K562 (cell line): ENCODE measurements at regions not wholly inside any gene's neighbourhood (a gene's known extent, or its start where the extent isn't known, plus 50 kb on each side); places are given as distances from the start of the nearest gene placed in this dataset.

ENCODE experiments used
- ATAC-seq: fragments of 200-7000 bp; cut with Tn5 transposase; 3 replicates; pipeline ENCODE4 v1.9.1; 2020; ENCODE audit warnings: moderate library complexity
- BruUV-seq: library from RNA; stranded (reverse); fragments of 400-500 nt; replicated peaks from 2 replicates; lab custom pipeline; 2021; lab: Mats Ljungman, UMichigan
- CTCF ChIA-PET: fragments of 300-600 bp; formaldehyde crosslinking; extraction: SDS; loops from one replicate; lab custom pipeline; 2021; ENCODE audit warnings: low intra/inter-chr PET ratio; lab: Yijun Ruan, JAX
- POLR2A ChIA-PET: fragments of 300-600, 350-650 bp; sonication (Branson Sonifier 250); formaldehyde crosslinking; extraction: SDS; loops from one replicate; lab custom pipeline; 2021; ENCODE audit warnings: antibody characterized with exemption, inconsistent platforms; lab: Yijun Ruan, JAX
- DNase-seq, 4 experiments: peaks; one replicate each; pipeline versions ENCODE4 v3.0.0 to v3.0.0-alpha.2; 2011 to 2018; ENCODE audit warnings: low spot score in 3 of 4, mixed read lengths in 3 of 4; ENCODE audit errors: extremely low read depth in 1 of 4
- FAIRE-seq: peaks from 2 replicates; lab custom pipeline; 2011; peaks lifted over from hg19 to GRCh38; lab: Jason Lieb, UNC
- H2AFZ ChIP-seq: 2 replicates; pipeline ENCODE4 v1.6.0; 2011; ENCODE audit warnings: low read depth, low read length, control low read depth, inconsistent platforms
- H3K27ac ChIP-seq: fragments of 200-600 bp; 3 replicates; pipeline ENCODE4 v1.8.0; 2011; ENCODE audit warnings: low read depth, mild to moderate bottlenecking, control low read depth, inconsistent platforms, low read length, moderate library complexity, mixed read lengths; ENCODE audit errors: extremely low read depth
- H3K27me3 ChIP-seq, 2 experiments: fragments of 300-600 bp in 1 of 2; 2 replicates in 1 of 2; 3 replicates in 1 of 2; pipeline versions ENCODE4 v1.6.0 to v1.8.0; 2011; ENCODE audit warnings: inconsistent platforms in 2 of 2, low read length in 2 of 2, mild to moderate bottlenecking in 1 of 2, mixed read lengths in 1 of 2, moderate library complexity in 1 of 2; ENCODE audit not compliant: control insufficient read depth in 2 of 2, insufficient read depth in 2 of 2
- H3K36me3 ChIP-seq: fragments of 300-600 bp; 3 replicates; pipeline ENCODE4 v1.8.0; 2011; ENCODE audit warnings: mild to moderate bottlenecking, low read length, inconsistent platforms; ENCODE audit not compliant: control insufficient read depth, insufficient read depth
- H3K4me1 ChIP-seq, 2 experiments: fragments of 200-600 bp in 1 of 2; replicated peaks in 1 of 2; 2 replicates in 1 of 2; 3 replicates in 1 of 2; pipeline versions ENCODE4 v1.5.1 to v1.8.0; 2011; ENCODE audit warnings: inconsistent platforms in 2 of 2, low read length in 2 of 2, mild to moderate bottlenecking in 1 of 2, mixed read lengths in 1 of 2, moderate library complexity in 1 of 2; ENCODE audit not compliant: control insufficient read depth in 2 of 2, insufficient read depth in 2 of 2
- H3K4me2 ChIP-seq: 2 replicates; pipeline ENCODE4 v1.6.1; 2011; ENCODE audit warnings: low read length, control low read depth, inconsistent platforms, mixed read lengths; ENCODE audit not compliant: insufficient read depth
- H3K4me3 ChIP-seq: fragments of 200-600 bp; sonication (generic), shearing (Covaris generic); 2 replicates; pipeline ENCODE4 v1.5.1; 2016; ENCODE audit warnings: control low read depth, inconsistent platforms
- H3K79me2 ChIP-seq: fragments of 200-600 bp; 3 replicates; pipeline ENCODE4 v1.8.0; 2011; ENCODE audit warnings: low read length, inconsistent platforms; ENCODE audit not compliant: control insufficient read depth, insufficient read depth
- H3K9ac ChIP-seq, 2 experiments: 2 replicates each; pipeline versions ENCODE4 v1.6.0 to v1.6.1; 2011; ENCODE audit warnings: low read depth in 2 of 2, low read length in 2 of 2, control low read depth in 1 of 2, inconsistent platforms in 1 of 2, mild to moderate bottlenecking in 1 of 2, mixed read lengths in 1 of 2; ENCODE audit not compliant: insufficient read depth in 1 of 2
- H3K9me1 ChIP-seq: one replicate; pipeline ENCODE4 v1.6.0; 2011; ENCODE audit warnings: inconsistent platforms, mild to moderate bottlenecking, low read length, moderate library complexity; ENCODE audit not compliant: control insufficient read depth, insufficient read depth
- H3K9me3 ChIP-seq: replicated peaks from 2 replicates; pipeline ENCODE4 v1.5.1; 2011; ENCODE audit warnings: low read depth, low read length, inconsistent platforms; ENCODE audit not compliant: control insufficient read depth, insufficient read depth
- H4K20me1 ChIP-seq: replicated peaks from 2 replicates; pipeline ENCODE4 v1.6.1; 2011; ENCODE audit warnings: low read length, inconsistent platforms, mixed read lengths; ENCODE audit not compliant: control insufficient read depth, insufficient read depth
- ARID2 ChIP-seq: fragments of 450-650 bp; IDR thresholded peaks from 2 replicates; pipeline ENCODE4 v1.6.1; 2017; ENCODE audit warnings: antibody characterized with exemption, mild to moderate bottlenecking
- ASH1L ChIP-seq: fragments of 450-650 bp; IDR thresholded peaks from 2 replicates; pipeline ENCODE4 v1.6.1; 2018; ENCODE audit warnings: borderline replicate concordance, mild to moderate bottlenecking, low read depth; ENCODE audit not compliant: partially characterized antibody
- BRCA1 ChIP-seq, 2 experiments: fragments of 450-650 bp in 1 of 2; sonication (generic) in 1 of 2; formaldehyde crosslinking in 1 of 2; IDR thresholded peaks; 2 replicates each; pipeline versions ENCODE4 v1.5.0 to v1.6.1; 2017 to 2020; ENCODE audit warnings: mild to moderate bottlenecking in 1 of 2, missing genetic modification reagents in 1 of 2
- CCAR2 ChIP-seq: fragments of 200-400 bp; formaldehyde crosslinking; IDR thresholded peaks from 2 replicates; pipeline ENCODE4 v1.6.1; 2017; ENCODE audit warnings: mild to moderate bottlenecking, low read depth, low read length
- COPS2 ChIP-seq: fragments of 450-650 bp; conservative IDR thresholded peaks from 2 replicates; pipeline ENCODE4 v1.6.1; 2016; ENCODE audit warnings: mild to moderate bottlenecking, moderate library complexity
- KLF10 ChIP-seq: fragments of 250-450 bp; sonication (Bioruptor Pico); IDR thresholded peaks from 2 replicates; pipeline ENCODE4 v1.6.1; 2021; ENCODE audit warnings: matching md5 sums
- LARP7 ChIP-seq: fragments of 450-650 bp; IDR thresholded peaks from 2 replicates; pipeline ENCODE4 v1.6.1; 2016
- MEIS2 ChIP-seq: fragments of 450-650 bp; IDR thresholded peaks from 2 replicates; pipeline ENCODE4 v1.6.1; 2014; ENCODE audit warnings: mild to moderate bottlenecking; ENCODE audit not compliant: partially characterized antibody
- RB1 ChIP-seq: fragments of 450-650 bp; IDR thresholded peaks from 2 replicates; pipeline ENCODE4 v1.6.1; 2017; ENCODE audit warnings: low read depth, mild to moderate bottlenecking
- SAFB ChIP-seq: fragments of 200-400 bp; formaldehyde crosslinking; IDR thresholded peaks from 2 replicates; pipeline ENCODE4 v1.6.1; 2017; ENCODE audit warnings: low read depth, low read length, borderline replicate concordance
- SRSF9 ChIP-seq: fragments of 200-400 bp; formaldehyde crosslinking; IDR thresholded peaks from 2 replicates; pipeline ENCODE4 v1.6.1; 2017; ENCODE audit warnings: low read depth, low read length, borderline replicate concordance
- TCF3 ChIP-seq: sonication (generic); formaldehyde crosslinking; IDR thresholded peaks from 2 replicates; pipeline ENCODE4 v1.4.0; 2020; ENCODE audit warnings: mild to moderate bottlenecking, missing genetic modification reagents
- TCF7 ChIP-seq: sonication (generic); IDR thresholded peaks from 2 replicates; pipeline ENCODE4 v1.6.1; 2016; ENCODE audit warnings: antibody characterized with exemption, borderline replicate concordance
- TCF7L2 ChIP-seq: fragments of 150-350 bp; IDR thresholded peaks from 2 replicates; pipeline ENCODE4 v1.6.1; 2016; ENCODE audit warnings: low read depth, mild to moderate bottlenecking, low read length, moderate library complexity
- ZFP30 ChIP-seq: fragments of 250-450 bp; sonication (Bioruptor Pico); IDR thresholded peaks from 2 replicates; pipeline ENCODE4 v1.8.0; 2022; ENCODE audit warnings: moderate library complexity, mild to moderate bottlenecking, inconsistent platforms, borderline replicate concordance
- ZNF766 ChIP-seq: fragments of 200-800 bp; sonication (Bioruptor generic); conservative IDR thresholded peaks from 2 replicates; pipeline ENCODE4 v1.6.1; 2016; ENCODE audit warnings: missing genetic modification characterization, missing compliant biosample characterization
- WGBS: fragments of 100-300 bp; shearing (Covaris generic); methylation state at CpG from one replicate; pipeline ENCODE4 v1.1.6; 2016; ENCODE audit warnings: low coverage, mixed read lengths; ENCODE audit not compliant: insufficient coverage; ENCODE audit errors: missing lambda C conversion rate; 5-methylcytosine and 5-hydroxymethylcytosine counted together
- in situ Hi-C: fragments of 300-500 bp; cut with MboI; formaldehyde crosslinking; loops from 4 replicates; pipeline ENCODE4 v1.15.0; 2018; ENCODE audit warnings: inconsistent platforms, mixed read lengths
- intact Hi-C: fragments of 100-400 bp; cut with micrococcal nuclease; formaldehyde crosslinking; loops from 2 replicates; pipeline ENCODE4 v1.14.2; 2022
- TF ChIP-seq, protein P1 (sequence below): fragments of 250-450 bp; sonication (Bioruptor Pico); IDR thresholded peaks from 2 replicates; pipeline ENCODE4 v1.8.0; 2021; ENCODE audit warnings: moderate library complexity, mild to moderate bottlenecking, inconsistent platforms
- TF ChIP-seq, protein P2 (sequence below): fragments of 200-800 bp; sonication (Bioruptor generic); IDR thresholded peaks from 2 replicates; pipeline ENCODE4 v1.6.1; 2017; ENCODE audit warnings: missing genetic modification characterization, missing compliant biosample characterization
- TF ChIP-seq, protein P3 (sequence below): fragments of 150-350 bp; IDR thresholded peaks from 2 replicates; pipeline ENCODE4 v1.6.1; 2014; ENCODE audit warnings: low read depth, mild to moderate bottlenecking, low read length, borderline replicate concordance

DNA sequence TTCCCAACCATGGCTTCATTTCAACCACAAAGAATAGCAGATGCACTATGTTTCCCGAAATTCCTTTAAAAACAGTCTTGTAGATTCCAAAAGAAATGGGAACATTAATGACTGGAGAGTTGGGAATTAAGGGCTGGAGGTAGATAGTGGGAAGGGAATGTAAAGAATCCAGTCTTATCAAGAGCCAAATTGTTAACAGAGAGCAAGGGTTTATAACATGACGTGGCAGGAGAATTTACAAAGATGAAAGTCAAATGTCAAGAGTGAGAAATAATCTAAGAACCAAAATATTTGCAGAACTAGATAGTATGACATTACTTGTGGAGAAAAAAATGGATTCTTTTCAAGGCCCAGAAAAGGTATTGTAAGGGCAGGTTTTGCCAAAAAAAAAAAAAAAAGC lies 200.9 kb downstream of the GRIN2B start:
- Histone ChIP-seq H3K36me3 (no peaks in the 10 kb centered on the region), H2AFZ (no peak overlapping the region), H3K79me2 (no peaks in the 10 kb centered on the region), H3K9me1 (no peaks in the 10 kb centered on the region), H4K20me1 (no peaks in the 10 kb centered on the region), H3K9ac (no peak overlapping the region), H3K4me2 (no peak overlapping the region), H3K4me1 (no peaks in the 10 kb centered on the region), H3K9me3 (no peaks in the 10 kb centered on the region), H3K27me3 (no peaks in the 10 kb centered on the region), H3K27ac (no peak overlapping the region), H3K4me3 (no peak overlapping the region)
- no peak for FAIRE-seq
- BruUV-seq = no TSS peak
- no peak for ATAC-seq
- TF ChIP-seq, protein P1, sequence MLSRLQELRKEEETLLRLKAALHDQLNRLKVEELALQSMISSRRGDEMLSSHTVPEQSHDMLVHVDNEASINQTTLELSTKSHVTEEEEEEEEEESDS (CRISPR knock-in tag) = no peak
- no peak for TF ChIP-seq LARP7
- no peak for TF ChIP-seq ZNF766
- TF ChIP-seq ASH1L = no peak
- TF ChIP-seq KLF10 = no peak
- no peak for TF ChIP-seq ARID2
- no peak for TF ChIP-seq CCAR2
- no peak for TF ChIP-seq SAFB
- TF ChIP-seq TCF7 = no peak
- no peak for TF ChIP-seq MEIS2
- no peak for TF ChIP-seq SRSF9
- no peak for TF ChIP-seq ZFP30
- TF ChIP-seq, protein P2, sequence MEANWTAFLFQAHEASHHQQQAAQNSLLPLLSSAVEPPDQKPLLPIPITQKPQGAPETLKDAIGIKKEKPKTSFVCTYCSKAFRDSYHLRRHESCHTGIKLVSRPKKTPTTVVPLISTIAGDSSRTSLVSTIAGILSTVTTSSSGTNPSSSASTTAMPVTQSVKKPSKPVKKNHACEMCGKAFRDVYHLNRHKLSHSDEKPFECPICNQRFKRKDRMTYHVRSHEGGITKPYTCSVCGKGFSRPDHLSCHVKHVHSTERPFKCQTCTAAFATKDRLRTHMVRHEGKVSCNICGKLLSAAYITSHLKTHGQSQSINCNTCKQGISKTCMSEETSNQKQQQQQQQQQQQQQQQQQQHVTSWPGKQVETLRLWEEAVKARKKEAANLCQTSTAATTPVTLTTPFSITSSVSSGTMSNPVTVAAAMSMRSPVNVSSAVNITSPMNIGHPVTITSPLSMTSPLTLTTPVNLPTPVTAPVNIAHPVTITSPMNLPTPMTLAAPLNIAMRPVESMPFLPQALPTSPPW = no peak
- no peak for TF ChIP-seq TCF3
- TF ChIP-seq, protein P3, sequence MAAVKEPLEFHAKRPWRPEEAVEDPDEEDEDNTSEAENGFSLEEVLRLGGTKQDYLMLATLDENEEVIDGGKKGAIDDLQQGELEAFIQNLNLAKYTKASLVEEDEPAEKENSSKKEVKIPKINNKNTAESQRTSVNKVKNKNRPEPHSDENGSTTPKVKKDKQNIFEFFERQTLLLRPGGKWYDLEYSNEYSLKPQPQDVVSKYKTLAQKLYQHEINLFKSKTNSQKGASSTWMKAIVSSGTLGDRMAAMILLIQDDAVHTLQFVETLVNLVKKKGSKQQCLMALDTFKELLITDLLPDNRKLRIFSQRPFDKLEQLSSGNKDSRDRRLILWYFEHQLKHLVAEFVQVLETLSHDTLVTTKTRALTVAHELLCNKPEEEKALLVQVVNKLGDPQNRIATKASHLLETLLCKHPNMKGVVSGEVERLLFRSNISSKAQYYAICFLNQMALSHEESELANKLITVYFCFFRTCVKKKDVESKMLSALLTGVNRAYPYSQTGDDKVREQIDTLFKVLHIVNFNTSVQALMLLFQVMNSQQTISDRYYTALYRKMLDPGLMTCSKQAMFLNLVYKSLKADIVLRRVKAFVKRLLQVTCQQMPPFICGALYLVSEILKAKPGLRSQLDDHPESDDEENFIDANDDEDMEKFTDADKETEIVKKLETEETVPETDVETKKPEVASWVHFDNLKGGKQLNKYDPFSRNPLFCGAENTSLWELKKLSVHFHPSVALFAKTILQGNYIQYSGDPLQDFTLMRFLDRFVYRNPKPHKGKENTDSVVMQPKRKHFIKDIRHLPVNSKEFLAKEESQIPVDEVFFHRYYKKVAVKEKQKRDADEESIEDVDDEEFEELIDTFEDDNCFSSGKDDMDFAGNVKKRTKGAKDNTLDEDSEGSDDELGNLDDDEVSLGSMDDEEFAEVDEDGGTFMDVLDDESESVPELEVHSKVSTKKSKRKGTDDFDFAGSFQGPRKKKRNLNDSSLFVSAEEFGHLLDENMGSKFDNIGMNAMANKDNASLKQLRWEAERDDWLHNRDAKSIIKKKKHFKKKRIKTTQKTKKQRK = no peak
- TF ChIP-seq RB1 = no peak
- TF ChIP-seq BRCA1 (IDR thresholded peaks at IDR 0.05) = no peak
- no peak for TF ChIP-seq BRCA1 (CRISPR knock-in tag; IDR thresholded peaks at IDR 0.05)
- no peak for TF ChIP-seq COPS2
- no peak for TF ChIP-seq TCF7L2
- CTCF ChIA-PET = interaction anchor here (0.7 kb wide), 1 partner anchor 27 kb away, joined by 4 read pairs; no protein-coding TSS in a partner anchor
- intact Hi-C loops = no loop called here
- in situ Hi-C loops = no loop called here
- DNase-seq = no peak
- WGBS = 0% methylated on average over 2 of the region's 2 CpGs
- POLR2A ChIA-PET = no interaction called here
